Mammary epithelial cell (primary cell): ENCODE measurements at regions not wholly inside any gene's neighbourhood (a gene's known extent, or its start where the extent isn't known, plus 50 kb on each side); places are given as distances from the start of the nearest gene placed in this dataset.

Source experiments
- EZH2 ChIP-seq: IDR thresholded peaks from 2 replicates; pipeline ENCODE4 v1.6.1; 2012; ENCODE audit warnings: low read length, inconsistent platforms, borderline replicate concordance
- TF ChIP-seq, protein P1 (sequence below), 2 donors: IDR thresholded peaks in 1 of 2; conservative IDR thresholded peaks in 1 of 2; 2 replicates each; pipeline ENCODE4 v1.5.1; 2011 to 2012; ENCODE audit warnings: inconsistent platforms in 2 of 2, low read length in 2 of 2, mild to moderate bottlenecking in 2 of 2, control low read depth in 1 of 2, low read depth in 1 of 2; ENCODE audit not compliant: insufficient read depth in 1 of 2; ENCODE audit errors: extremely low read depth in 1 of 2

DNA sequence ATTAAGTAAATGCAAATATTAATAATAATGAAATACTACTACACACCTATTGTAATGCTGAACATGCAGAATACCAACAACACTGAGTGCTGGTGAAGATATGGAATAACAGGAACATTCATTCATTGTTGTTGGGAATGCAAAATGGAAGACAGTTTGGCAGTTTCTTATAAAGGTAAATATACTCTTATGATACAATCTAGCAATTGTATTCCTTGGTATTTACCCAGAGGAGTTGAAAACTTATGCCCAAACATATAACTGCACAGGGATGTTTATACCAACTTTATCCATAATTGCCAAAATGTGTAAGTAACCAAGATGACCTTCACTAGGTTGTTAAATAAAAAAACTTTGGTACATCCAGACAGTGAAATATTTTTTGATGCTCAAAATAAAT, 636.8 kb downstream of the PRR16 start:
- TF ChIP-seq, protein P1, sequence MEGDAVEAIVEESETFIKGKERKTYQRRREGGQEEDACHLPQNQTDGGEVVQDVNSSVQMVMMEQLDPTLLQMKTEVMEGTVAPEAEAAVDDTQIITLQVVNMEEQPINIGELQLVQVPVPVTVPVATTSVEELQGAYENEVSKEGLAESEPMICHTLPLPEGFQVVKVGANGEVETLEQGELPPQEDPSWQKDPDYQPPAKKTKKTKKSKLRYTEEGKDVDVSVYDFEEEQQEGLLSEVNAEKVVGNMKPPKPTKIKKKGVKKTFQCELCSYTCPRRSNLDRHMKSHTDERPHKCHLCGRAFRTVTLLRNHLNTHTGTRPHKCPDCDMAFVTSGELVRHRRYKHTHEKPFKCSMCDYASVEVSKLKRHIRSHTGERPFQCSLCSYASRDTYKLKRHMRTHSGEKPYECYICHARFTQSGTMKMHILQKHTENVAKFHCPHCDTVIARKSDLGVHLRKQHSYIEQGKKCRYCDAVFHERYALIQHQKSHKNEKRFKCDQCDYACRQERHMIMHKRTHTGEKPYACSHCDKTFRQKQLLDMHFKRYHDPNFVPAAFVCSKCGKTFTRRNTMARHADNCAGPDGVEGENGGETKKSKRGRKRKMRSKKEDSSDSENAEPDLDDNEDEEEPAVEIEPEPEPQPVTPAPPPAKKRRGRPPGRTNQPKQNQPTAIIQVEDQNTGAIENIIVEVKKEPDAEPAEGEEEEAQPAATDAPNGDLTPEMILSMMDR (conservative IDR thresholded peaks at IDR 0.05 in 1 of 2, IDR thresholded peaks at IDR 0.05 in 1 of 2; ENCODE audit: extremely low read depth in 1 of 2, insufficient read depth in 1 of 2, low read depth in 1 of 2, low read length in 2 of 2), result no peak
- TF ChIP-seq EZH2, result no peak
